Keratinocyte (primary cell): ENCODE measurements at regions not wholly inside any gene's neighbourhood (a gene's known extent, or its start where the extent isn't known, plus 50 kb on each side); places are given as distances from the start of the nearest gene placed in this dataset.

Experiments used
- EZH2 ChIP-seq: IDR thresholded peaks from one replicate; pipeline ENCODE4 v1.6.1; 2012; ENCODE audit warnings: inconsistent platforms, mild to moderate bottlenecking, low read length, moderate library complexity
- TF ChIP-seq, protein P1 (sequence below), 3 experiments: IDR thresholded peaks in 1 of 3; conservative IDR thresholded peaks in 1 of 3; optimal IDR thresholded peaks in 1 of 3; 2 replicates in 2 of 3; 3 replicates in 1 of 3; pipeline versions ENCODE3 to v1.5.1; 2011; ENCODE audit warnings: low read length in 3 of 3, mild to moderate bottlenecking in 3 of 3, moderate library complexity in 2 of 3, control low read depth in 1 of 3, inconsistent platforms in 1 of 3; ENCODE audit not compliant: insufficient read depth in 2 of 3; ENCODE audit errors: extremely low read depth in 1 of 3

DNA sequence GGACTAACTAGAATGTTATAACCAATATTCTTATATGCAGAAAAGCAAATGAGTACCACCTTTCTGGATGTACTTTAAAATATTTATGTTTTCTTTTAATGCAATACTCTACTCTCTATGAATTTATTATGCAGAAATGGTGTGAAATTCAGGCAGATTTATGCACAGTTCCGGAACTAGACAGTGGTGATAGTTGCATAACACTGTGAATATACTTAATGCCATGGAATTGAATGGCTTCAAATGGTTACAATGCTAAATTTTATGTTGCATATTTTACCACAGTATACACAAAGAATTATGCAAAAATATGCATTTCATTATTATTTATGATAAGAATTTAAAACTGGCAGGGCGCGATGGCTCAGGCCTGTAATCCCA is 287.8 kb upstream of the FN1 start:
- no peak for TF ChIP-seq EZH2
- TF ChIP-seq, protein P1, sequence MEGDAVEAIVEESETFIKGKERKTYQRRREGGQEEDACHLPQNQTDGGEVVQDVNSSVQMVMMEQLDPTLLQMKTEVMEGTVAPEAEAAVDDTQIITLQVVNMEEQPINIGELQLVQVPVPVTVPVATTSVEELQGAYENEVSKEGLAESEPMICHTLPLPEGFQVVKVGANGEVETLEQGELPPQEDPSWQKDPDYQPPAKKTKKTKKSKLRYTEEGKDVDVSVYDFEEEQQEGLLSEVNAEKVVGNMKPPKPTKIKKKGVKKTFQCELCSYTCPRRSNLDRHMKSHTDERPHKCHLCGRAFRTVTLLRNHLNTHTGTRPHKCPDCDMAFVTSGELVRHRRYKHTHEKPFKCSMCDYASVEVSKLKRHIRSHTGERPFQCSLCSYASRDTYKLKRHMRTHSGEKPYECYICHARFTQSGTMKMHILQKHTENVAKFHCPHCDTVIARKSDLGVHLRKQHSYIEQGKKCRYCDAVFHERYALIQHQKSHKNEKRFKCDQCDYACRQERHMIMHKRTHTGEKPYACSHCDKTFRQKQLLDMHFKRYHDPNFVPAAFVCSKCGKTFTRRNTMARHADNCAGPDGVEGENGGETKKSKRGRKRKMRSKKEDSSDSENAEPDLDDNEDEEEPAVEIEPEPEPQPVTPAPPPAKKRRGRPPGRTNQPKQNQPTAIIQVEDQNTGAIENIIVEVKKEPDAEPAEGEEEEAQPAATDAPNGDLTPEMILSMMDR (optimal IDR thresholded peaks at IDR 0.05 in 1 of 3, IDR thresholded peaks at IDR 0.05 in 1 of 3, conservative IDR thresholded peaks at IDR 0.05 in 1 of 3; ENCODE audit: extremely low read depth in 1 of 3, insufficient read depth in 2 of 3, low read length in 3 of 3) = no peak
